Fibroblast of villous mesenchyme (primary cell): ENCODE measurements at regions not wholly inside any gene's neighbourhood (a gene's known extent, or its start where the extent isn't known, plus 50 kb on each side); places are given as distances from the start of the nearest gene placed in this dataset.

Source experiments
- DNase-seq: peaks from one replicate; pipeline ENCODE4 v3.0.0-alpha.2; 2010; ENCODE audit warnings: low read depth
- H3K4me3 ChIP-seq: 2 replicates; pipeline ENCODE4 v1.5.1; 2011; ENCODE audit warnings: low read depth, mild to moderate bottlenecking, low read length
- CTCF ChIP-seq: IDR thresholded peaks from 2 replicates; pipeline ENCODE4 v1.5.1; 2012; ENCODE audit warnings: low read depth, mild to moderate bottlenecking, low read length; ENCODE audit not compliant: insufficient read depth

- no peak for TF ChIP-seq CTCF
- H3K4me3 ChIP-seq, result no peak overlapping the region
- peak; percentile 48 for DNase-seq
Measured at GRCh38 chr5:104186100-104186499, 623.5 kb upstream of the NUDT12 start.

- no peak for TF ChIP-seq CTCF
- DNase-seq, result no peak
Measured at GRCh38 chr5:104184264-104184663, 621.7 kb upstream of the NUDT12 start.

GRCh38 chr5:104178829-104179456 lies 616.4 kb upstream of the NUDT12 start:
- H3K4me3 ChIP-seq, result no peak overlapping the region
- peak; percentile 63 for DNase-seq
- peak; percentile 55 for TF ChIP-seq CTCF

More at GRCh38 chr5:104184264-104184663, 621.7 kb upstream of the NUDT12 start:
- no peak overlapping the region for H3K4me3 ChIP-seq

GRCh38 chr5:104178066-104178465 lies 615.5 kb upstream of the NUDT12 start:
- no peak overlapping the region for H3K4me3 ChIP-seq
- DNase-seq, result no peak
- TF ChIP-seq CTCF, result no peak

- DNase-seq, result no peak
- H3K4me3 ChIP-seq, result no peak overlapping the region
- TF ChIP-seq CTCF, result no peak
Measured at GRCh38 chr5:104177651-104178050, 615.1 kb upstream of the NUDT12 start.

GRCh38 chr5:104172976-104173375 lies 610.4 kb upstream of the NUDT12 start:
- H3K4me3 ChIP-seq, result no peak overlapping the region
- TF ChIP-seq CTCF, result no peak
- no peak for DNase-seq
